GM19025 (cell line): ENCODE measurements at regions not wholly inside any gene's neighbourhood (a gene's known extent, or its start where the extent isn't known, plus 50 kb on each side); places are given as distances from the start of the nearest gene placed in this dataset.

Experiments used
- ATAC-seq: cut with Tn5 transposase; IDR thresholded peaks from one replicate; pipeline ENCODE4 v1.9.1; 2021; ENCODE audit warnings: mild to moderate bottlenecking, low read depth, moderate library complexity; ENCODE audit not compliant: unreplicated experiment

DNA sequence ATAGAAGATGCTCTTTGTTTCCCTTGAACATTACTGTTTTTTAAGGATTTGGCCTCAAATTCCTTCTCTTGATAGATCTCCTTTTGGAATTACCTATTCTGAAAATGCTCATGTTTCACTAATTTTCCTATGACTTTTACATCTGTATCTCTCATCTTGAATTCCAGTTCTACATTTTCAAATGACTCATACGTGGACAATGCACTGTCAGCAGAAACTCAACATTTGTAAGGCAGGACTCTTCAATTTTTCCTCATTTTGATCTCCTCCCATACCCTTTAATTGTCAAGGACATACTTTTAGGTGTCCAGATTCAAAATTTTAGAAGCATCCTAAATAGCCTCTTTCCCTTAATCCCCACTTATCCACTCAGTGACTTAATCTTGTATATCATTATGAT lies 341.0 kb upstream of the RASGRP1 start:
- ATAC-seq, result no peak

DNA sequence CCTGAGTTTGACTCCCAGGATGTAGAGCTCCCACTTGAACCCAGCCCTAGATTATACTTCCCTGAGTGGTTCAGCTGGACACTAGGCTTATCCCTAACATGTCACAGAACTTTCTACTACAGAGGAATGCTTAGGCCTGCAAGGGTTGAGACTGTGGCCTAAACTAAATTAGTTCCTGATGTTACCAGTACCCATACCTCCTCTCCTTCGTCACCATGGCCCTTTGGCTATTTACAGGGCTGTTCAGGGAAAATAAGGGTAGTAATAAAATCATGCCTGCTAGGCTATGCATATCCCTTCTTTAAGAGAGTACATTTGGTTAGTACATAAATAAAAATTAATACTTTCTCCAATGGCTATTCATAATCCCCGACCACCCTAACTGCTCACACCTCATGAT lies 356.4 kb upstream of the RASGRP1 start:
- ATAC-seq, result no peak

DNA sequence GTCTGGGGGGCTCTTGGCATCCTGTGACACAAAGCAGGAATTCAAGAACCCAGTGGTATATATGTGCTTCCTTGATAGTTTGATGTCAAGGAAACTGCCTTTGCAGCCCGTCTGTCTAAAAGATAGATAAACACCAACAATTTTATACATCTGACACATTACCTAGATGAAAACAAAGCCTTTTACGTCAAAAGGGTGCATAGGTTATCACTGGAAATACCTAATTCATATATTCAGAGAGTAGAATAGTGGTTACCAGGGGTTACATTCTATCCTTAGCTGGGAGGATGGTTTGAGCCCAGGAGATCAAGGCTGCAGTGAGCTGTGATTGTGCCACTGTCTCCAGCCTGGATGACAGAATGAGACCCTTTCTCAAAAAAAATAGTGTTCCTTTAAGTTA lies 356.9 kb upstream of the RASGRP1 start:
- no peak for ATAC-seq

DNA sequence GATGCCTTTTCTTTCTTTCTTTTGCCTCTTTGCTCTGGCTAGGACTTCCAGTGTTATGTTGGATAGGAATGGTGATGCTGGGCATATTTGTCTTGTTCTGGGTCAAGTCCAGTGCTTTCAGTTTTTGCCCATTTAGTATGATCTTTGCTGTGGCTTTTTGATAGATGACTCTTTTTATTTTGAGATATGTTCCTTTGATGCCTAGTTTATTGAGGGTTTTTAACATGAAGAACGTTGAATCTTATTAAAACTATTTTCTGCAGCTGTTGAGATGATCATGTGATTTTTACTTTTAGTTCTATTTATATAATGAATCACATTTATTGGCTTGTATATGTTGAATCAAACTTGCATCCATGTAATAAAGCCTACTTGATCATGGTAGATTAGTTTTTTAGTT lies 363.8 kb upstream of the RASGRP1 start:
- ATAC-seq, result no peak

GRCh38 chr15:38930851-38931572 lies 366.4 kb upstream of the RASGRP1 start:
- ATAC-seq, result no peak

- no peak for ATAC-seq
These were observed 376.9 kb upstream of the RASGRP1 start for GRCh38 chr15:38941399-38941953.

DNA sequence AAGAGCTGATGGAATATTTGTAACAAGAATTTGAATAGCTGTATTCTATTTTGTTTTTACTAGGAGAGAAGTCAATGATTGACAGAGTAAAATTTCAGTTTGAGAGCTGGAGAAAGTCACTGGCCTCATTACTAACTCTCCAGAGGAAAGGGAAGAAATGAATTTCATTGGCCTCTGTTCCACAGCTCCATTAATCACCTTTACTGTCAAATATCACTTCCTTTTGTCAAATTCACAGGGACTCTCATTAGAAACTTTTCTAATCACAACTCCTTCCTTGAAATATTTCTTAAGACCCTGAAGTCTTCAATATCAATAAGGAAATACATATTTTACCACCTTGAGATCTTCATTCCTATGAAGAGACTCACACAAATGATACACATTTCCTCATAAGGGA lies 379.9 kb upstream of the RASGRP1 start:
- no peak for ATAC-seq

DNA sequence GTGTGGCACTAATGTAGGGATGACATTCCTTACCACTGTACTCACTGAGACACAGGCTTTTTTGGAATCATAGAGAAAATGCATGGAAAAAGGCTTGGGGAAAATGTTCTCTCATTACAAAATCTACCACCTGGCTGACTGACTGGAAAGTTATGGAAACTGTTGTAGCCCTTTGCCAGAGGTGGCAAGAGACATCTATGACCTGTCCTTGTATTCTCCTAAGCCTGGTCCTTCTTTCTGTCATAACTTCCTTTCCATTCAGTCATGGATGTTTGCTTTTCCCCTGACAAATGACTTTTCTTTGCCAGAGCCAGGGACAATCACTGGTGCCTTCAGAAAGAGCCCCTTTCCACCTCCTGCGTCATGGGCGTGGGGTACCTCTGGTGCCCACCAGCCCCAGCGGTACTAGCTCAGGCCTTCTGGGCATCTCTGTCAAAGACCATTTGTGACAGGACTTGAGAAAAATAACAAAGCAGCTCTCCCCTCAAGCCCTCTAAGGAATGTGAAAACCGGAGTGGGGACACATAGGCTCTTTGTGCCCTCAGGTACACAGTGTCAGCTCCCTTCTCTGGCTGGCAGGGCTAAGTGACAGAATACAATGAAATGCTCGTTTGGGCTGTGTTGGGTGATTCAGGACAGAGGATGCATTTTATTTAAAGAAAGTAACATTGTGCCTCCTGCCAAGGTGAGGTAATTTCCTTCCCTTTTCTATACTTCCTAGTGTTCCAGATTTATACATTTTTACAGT lies 381.1 kb upstream of the RASGRP1 start:
- ATAC-seq, result no peak

DNA sequence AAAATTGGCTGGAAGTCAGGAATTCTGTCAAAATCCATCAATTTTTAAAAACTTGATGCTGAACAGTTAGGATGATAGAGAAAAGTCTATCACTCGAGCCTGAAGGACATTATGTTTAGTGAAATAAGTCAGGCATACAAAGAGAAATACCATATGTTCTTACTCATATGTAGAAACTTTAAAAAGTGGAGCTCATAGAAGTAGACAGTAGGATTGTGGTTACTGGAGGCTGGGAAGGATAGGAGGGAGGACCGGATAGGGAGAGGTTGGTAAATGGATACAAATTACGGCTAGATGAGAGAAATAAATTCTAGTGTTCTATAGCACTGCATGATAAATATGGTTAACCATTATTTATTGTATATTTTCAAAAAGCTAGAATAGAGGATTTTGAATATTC lies 389.5 kb upstream of the RASGRP1 start:
- ATAC-seq, result no peak

- no peak for ATAC-seq
These were observed 396.8 kb upstream of the RASGRP1 start for GRCh38 chr15:38961456-38961855.

GRCh38 chr15:38961931-38962330 lies 397.3 kb upstream of the RASGRP1 start:
- ATAC-seq, result no peak

GRCh38 chr15:38972831-38973230 lies 408.2 kb upstream of the RASGRP1 start:
- no peak for ATAC-seq

DNA sequence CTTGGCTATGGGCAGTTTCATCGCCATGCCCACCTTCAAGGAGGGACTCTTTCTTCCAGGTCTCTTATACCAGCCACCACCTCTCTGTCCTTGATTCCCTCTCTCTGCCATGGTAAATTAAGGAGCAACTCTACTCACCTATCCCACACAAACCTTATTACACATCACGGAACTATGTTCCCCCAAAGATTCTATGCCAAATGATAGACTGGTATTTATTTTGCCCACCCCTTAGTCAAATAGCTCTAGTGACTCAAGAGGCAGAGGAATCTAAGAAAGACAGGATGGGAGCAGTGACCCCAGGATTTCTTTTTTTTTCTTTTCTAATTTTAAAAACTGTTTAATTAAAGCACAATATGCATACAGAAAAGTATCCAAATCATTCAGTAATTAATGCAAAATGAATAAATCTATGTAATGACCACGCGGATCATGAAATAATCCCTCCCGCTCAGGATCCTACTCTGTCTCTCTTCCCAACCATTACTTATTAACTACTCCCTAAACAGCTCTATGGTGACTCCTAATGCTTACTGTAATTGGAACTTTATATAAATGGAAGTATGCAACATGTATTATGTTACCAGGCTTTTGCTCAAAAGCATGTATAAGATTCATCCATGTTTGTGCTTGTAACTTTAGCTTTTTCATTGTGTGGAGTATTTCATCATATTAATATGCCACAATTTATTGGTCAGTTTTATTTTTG lies 410.8 kb upstream of the RASGRP1 start:
- ATAC-seq, result no peak

- ATAC-seq, result no peak
These were observed 426.5 kb upstream of the RASGRP1 start for GRCh38 chr15:38991126-38991525.

GRCh38 chr15:38991701-38992100 lies 427.1 kb upstream of the RASGRP1 start:
- no peak for ATAC-seq

DNA sequence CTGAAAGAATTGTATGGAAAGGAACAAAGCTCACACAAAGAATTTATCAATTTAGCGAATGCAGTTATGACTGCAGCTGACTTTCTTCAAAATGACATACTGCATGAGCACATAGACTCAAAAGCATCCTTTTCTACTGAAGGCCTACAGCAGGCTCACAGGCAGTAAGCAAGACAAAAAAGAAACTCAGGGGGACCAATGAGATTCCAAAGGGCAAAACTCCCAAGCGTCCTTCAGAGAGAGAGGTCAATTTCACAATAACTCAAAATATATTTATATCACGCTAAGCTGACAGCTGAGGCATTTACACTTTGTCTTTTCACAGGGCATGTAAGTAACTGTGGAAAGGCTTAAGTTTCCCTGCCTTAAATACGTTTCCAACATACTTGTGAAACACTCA lies 427.9 kb upstream of the RASGRP1 start:
- no peak for ATAC-seq

GRCh38 chr15:38992930-38993329 lies 428.3 kb upstream of the RASGRP1 start:
- ATAC-seq, result no peak

DNA sequence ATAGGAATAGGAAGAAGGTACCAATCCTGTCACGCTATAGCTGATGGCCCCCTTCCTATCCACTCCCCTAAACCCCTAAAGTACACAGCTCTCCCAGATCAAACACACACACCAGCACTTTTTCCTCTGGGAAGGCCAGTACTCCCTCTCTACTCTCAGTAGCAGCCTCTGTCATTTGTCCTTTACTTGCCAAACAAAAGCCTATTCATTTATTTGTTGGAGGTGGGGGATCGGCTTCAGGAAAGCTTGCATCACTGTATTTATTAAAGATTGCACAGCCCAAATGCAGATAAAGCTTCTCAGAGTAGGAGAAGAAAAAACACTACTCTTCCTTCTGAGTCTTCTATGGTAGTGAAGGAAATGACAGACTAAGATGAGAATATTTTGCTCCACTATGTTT lies 429.7 kb upstream of the RASGRP1 start:
- ATAC-seq, result no peak

DNA sequence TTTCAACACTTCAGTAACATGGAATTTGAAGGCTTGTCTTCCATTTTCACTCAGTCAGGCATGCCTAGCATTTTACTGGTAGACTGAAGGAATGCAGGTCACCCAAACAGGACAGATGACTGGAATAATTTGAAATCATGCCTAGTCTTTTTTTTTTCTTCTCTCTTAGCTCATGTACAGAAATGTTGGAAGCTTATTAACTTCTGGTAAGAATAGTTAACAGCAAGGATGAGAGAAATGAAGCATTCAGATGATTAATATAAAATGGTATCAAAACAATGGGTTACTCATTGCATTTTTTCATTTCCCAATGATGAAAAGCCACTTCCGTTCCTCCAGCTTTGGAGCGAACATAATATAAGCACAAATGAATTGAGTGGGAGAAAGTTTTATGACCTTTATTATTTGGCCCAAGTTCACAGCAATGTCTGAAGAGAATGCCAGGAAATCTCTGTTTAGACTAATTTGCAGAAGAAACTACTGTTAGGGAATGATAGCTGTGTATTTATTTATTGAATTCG lies 431.6 kb upstream of the RASGRP1 start:
- ATAC-seq, result no peak

DNA sequence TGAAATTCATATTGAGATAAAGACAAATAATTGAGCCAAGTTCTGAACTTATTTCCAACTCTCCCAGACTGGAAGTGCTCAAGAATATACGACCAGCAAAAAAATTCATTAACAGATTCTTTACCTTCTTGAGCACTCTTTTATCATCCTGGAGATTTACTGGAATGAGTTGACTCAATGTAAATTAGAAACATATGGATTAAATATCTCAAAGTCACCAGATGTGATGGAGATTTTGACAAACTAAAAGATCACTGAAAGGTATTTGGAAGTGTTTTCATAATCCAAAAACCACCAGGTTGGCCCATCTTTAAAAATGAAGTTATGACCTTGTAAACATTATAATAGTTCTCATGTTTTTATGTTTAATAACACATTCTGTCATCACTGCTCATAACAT lies 433.2 kb upstream of the RASGRP1 start:
- ATAC-seq, result no peak
